ENCODE measurements at regions not wholly inside any gene's neighbourhood (a gene's known extent, or its start where the extent isn't known, plus 50 kb on each side); places are given as distances from the start of the nearest gene placed in this dataset.

DNA sequence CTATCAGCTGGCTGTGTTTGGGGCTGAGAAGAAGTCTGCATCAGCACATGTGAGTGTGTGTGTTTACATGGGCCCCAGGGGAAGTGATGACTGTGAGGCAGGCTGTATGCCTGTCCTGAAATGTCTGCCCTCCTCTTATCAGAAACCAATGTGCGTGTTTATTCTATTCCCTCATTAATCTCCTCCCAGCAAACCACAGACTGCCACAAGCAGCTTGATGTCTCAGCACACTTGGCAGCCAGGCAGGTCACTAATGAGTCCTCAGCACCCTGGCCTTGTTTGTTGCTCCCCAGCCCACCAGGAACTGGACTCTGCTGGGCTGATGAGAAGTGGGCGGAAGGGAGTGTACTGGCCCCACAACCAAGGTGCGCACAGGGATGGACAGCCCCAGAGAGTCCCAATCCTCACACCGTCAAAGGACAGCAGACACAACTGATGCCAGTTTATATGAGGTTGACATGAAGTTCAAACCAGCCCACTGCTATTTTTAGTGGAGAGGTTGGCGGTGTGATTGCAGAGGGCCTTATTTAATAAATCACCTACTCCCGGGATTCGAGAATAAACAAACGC is 225.8 kb downstream of the ETS1 start (continued):
- TF ChIP-seq RCOR1 (IDR thresholded peaks at IDR 0.05; ENCODE audit: insufficient replicate concordance, low read length): peak; percentile 63

DNA sequence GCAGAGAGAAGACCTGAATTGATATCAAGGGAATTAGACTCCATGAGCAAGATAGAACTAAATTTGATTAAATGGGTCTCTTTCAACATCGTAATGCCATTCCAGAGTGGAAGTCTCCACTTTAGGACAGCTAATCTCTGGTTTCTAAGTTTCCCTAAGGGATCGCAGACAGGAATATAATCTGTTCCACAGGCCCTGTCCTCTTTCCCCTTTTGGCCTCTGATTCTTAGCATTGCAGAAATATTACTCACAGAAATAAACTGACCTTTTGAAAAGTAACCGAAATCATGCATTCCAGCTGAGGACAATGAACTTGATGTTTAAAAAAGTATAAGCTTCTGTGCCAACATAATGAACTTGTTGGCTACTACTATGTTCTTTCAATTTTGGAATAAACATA is 227.8 kb downstream of the ETS1 start:
- no CpG with 5 or more reads among the region's 3 CpGs for WGBS, 2 experiments (ENCODE audit: extremely low coverage in 2 of 2, insufficient read length in 1 of 2)
- CTCF ChIA-PET: interaction anchor here (0.6 to 1.2 kb wide), 4 partner anchors 8 to 159 kb away, joined by 3 to 6 read pairs (median 3); no protein-coding TSS in a partner anchor

More for the DNA sequence above, 227.8 kb downstream of the ETS1 start:
- Histone ChIP-seq H3K4me2 (ENCODE audit: low read depth, low read length) (peak overlapping the region; percentile 53; the same call in 1 of the 2 replicates), H3K9me3 (ENCODE audit: control insufficient read depth, insufficient read depth, low read length) (no peaks in the 10 kb centered on the region), H3K79me1 (ENCODE audit: low read depth in 1 of 2, low read length in 2 of 2) (no peaks in the 10 kb centered on the region), H3K9me1 (ENCODE audit: insufficient read depth, low read length) (peaks cover 17% of the 10 kb centered on the region), H3K14ac (replicated peaks; ENCODE audit: low read depth, low read length) (peak overlapping the region; percentile 82), H2AFZ (replicated peaks; ENCODE audit: low read length, poor library complexity) (no peak overlapping the region), H4K5ac (ENCODE audit: low read depth, low read length) (peak overlapping the region; percentile 76; the same call in 1 of the 2 replicates), H3K4me3 (ENCODE audit: insufficient read depth, low read depth, low read length) (no peak overlapping the region), H3K4ac (ENCODE audit: low read depth, low read length) (peak overlapping the region; percentile 88; the same call in 1 of the 2 replicates), H3K23ac (ENCODE audit: low read depth, low read length) (peak overlapping the region; percentile 82; the same call in 1 of the 2 replicates), H3K27ac (ENCODE audit: insufficient read depth, low read length) (peak overlapping the region; percentile 18; the same call in 1 of the 2 replicates), H4K20me1 (ENCODE audit: insufficient read depth, low read length) (no peaks in the 10 kb centered on the region), H3K18ac (ENCODE audit: low read depth, low read length) (peak overlapping the region; percentile 82), H2AK9ac (replicated peaks; ENCODE audit: low read depth, low read length, poor library complexity) (no peak overlapping the region), H4K8ac (ENCODE audit: low read depth in 2 of 2, low read length in 2 of 2) (peak overlapping the region; percentile 54 to 85; a peak in 3 of 4 replicates), H2BK5ac (ENCODE audit: low read depth, low read length, poor library complexity, severe bottlenecking) (peak overlapping the region; percentile 91), H3K4me1 (ENCODE audit: control insufficient read depth, insufficient read depth, low read length) (peaks cover 22% of the 10 kb centered on the region), H3K36me3 (ENCODE audit: control insufficient read depth, insufficient read depth, low read length) (no peaks in the 10 kb centered on the region), H4K91ac (ENCODE audit: insufficient read depth, low read depth, low read length) (peak overlapping the region; percentile 93), H3K9ac (ENCODE audit: low read depth, low read length) (no peak overlapping the region), H2BK15ac (ENCODE audit: low read depth, low read length) (peak overlapping the region; percentile 90), H3K27me3 (ENCODE audit: control insufficient read depth, insufficient read depth, low read length) (peaks cover 1% of the 10 kb centered on the region; the same call in 1 of the 2 replicates), H2AK5ac (ENCODE audit: low read depth, low read length) (0 out of 2 replicates have a peak overlapping the region, but pooled peaks have one; percentile 90), H2BK20ac (ENCODE audit: low read depth, low read length) (peak overlapping the region; percentile 97), H2BK120ac (ENCODE audit: low read depth, low read length) (peak overlapping the region; percentile 95), H3K56ac (ENCODE audit: extremely low read depth, insufficient read depth, low read length) (no peak overlapping the region)
- TF ChIP-seq, protein P1, sequence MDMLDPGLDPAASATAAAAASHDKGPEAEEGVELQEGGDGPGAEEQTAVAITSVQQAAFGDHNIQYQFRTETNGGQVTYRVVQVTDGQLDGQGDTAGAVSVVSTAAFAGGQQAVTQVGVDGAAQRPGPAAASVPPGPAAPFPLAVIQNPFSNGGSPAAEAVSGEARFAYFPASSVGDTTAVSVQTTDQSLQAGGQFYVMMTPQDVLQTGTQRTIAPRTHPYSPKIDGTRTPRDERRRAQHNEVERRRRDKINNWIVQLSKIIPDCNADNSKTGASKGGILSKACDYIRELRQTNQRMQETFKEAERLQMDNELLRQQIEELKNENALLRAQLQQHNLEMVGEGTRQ (IDR thresholded peaks at IDR 0.05; ENCODE audit: low read depth, low read length): no peak
- TF ChIP-seq, protein P2, sequence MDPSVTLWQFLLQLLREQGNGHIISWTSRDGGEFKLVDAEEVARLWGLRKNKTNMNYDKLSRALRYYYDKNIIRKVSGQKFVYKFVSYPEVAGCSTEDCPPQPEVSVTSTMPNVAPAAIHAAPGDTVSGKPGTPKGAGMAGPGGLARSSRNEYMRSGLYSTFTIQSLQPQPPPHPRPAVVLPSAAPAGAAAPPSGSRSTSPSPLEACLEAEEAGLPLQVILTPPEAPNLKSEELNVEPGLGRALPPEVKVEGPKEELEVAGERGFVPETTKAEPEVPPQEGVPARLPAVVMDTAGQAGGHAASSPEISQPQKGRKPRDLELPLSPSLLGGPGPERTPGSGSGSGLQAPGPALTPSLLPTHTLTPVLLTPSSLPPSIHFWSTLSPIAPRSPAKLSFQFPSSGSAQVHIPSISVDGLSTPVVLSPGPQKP (IDR thresholded peaks at IDR 0.05; ENCODE audit: borderline replicate concordance, low read depth, low read length): no peak
- TF ChIP-seq FOS (IDR thresholded peaks at IDR 0.05; ENCODE audit: low read depth, low read length): no peak
- TF ChIP-seq CEBPB (IDR thresholded peaks at IDR 0.05; ENCODE audit: low read depth, low read length): no peak
- TF ChIP-seq BHLHE40 (IDR thresholded peaks at IDR 0.05; ENCODE audit: low read depth, low read length): no peak
- TF ChIP-seq POLR2A (IDR thresholded peaks at IDR 0.05; ENCODE audit: low read depth, low read length): no peak
- intact Hi-C loops (cut with micrococcal nuclease): no loop called here
- ATAC-seq (ENCODE audit: low read depth): peak; percentile 54
- DNase-seq: peak; percentile 45
- no TSS peak for BruUV-seq (replicated peaks)
- in situ Hi-C loops (cut with MboI; ENCODE audit: low sequenced_read_pairs): no loop called here
- dilution Hi-C loops (cut with HindIII; ENCODE audit: low sequenced_read_pairs, unreplicated experiment): no loop called here
- POLR2A ChIA-PET (ENCODE audit: unreplicated experiment): no interaction called here
